Ovary (tissue), 7 donors: ENCODE measurements at regions not wholly inside any gene's neighbourhood (a gene's known extent, or its start where the extent isn't known, plus 50 kb on each side); places are given as distances from the start of the nearest gene placed in this dataset.

Experiments
- DNase-seq, 5 donors: peaks; one replicate each; pipeline ENCODE4 v3.0.0-alpha.2; 2019 to 2020
- H3K27ac ChIP-seq, 2 donors: fragments of 200-600 bp; one replicate each; pipeline versions ENCODE4 v1.5.1 to v1.8.0; 2019 to 2022
- H3K27me3 ChIP-seq: fragments of 200-600 bp; one replicate; pipeline ENCODE4 v1.8.0; 2022
- H3K36me3 ChIP-seq: fragments of 200-600 bp; sonication (generic); one replicate; pipeline ENCODE4 v1.5.1; 2019
- H3K4me1 ChIP-seq: one replicate; pipeline ENCODE4 v1.8.1; 2013; ENCODE audit warnings: mild to moderate bottlenecking, moderate library complexity; ENCODE audit not compliant: insufficient read depth
- H3K4me3 ChIP-seq: fragments of 200-600 bp; sonication (generic); one replicate; pipeline ENCODE4 v1.5.1; 2017
- H3K9me3 ChIP-seq, 2 donors: fragments of 200-600 bp in 1 of 2; sonication (generic) in 1 of 2; one replicate each; pipeline versions ENCODE4 v1.5.1 to v1.8.1; 2013 to 2019; ENCODE audit warnings: mild to moderate bottlenecking in 1 of 2, moderate library complexity in 1 of 2
- CTCF ChIP-seq, 3 donors: fragments of 450-650 bp in 2 of 3; fragments of 200-600 bp in 1 of 3; IDR thresholded peaks; one replicate each; pipeline versions ENCODE4 v1.5.1 to v1.8.0; 2016 to 2022; ENCODE audit warnings: antibody characterized with exemption in 3 of 3, mild to moderate bottlenecking in 1 of 3
- EP300 ChIP-seq: sonication (generic); formaldehyde crosslinking; IDR thresholded peaks from one replicate; pipeline ENCODE4 v1.6.1; 2017; ENCODE audit warnings: antibody characterized with exemption
- POLR2A ChIP-seq: fragments of 450-650 bp; IDR thresholded peaks from one replicate; pipeline ENCODE4 v1.6.1; 2017; ENCODE audit warnings: antibody characterized with exemption, mild to moderate bottlenecking, moderate library complexity
- WGBS, 3 donors: extraction: QIAGEN DNeasy Blood & Tissue Kit in 1 of 3; methylation state at CpG; one replicate each; pipeline versions ENCODE4 v1.1.5 to v1.1.7; 2013 to 2017; 5-methylcytosine and 5-hydroxymethylcytosine counted together
- intact Hi-C, 4 donors: fragments of 100-400 bp; cut with DNase I; formaldehyde crosslinking; loops; one replicate each; pipeline versions ENCODE4 v1.11.0 to v1.15.1; 2022 to 2023
- donor health status: DM: no; HTN: no; CAD: no; lungs with moderate emphysema.
- donor health status: DM: no; HTN: no; CAD: no.
- donor health status: Bipolar disorder and iron deficiency.
- donor health status: DM: no; HTN: no; CAD: no.
- donor health status: DM: yes; HTN: yes; CAD: no.

DNA sequence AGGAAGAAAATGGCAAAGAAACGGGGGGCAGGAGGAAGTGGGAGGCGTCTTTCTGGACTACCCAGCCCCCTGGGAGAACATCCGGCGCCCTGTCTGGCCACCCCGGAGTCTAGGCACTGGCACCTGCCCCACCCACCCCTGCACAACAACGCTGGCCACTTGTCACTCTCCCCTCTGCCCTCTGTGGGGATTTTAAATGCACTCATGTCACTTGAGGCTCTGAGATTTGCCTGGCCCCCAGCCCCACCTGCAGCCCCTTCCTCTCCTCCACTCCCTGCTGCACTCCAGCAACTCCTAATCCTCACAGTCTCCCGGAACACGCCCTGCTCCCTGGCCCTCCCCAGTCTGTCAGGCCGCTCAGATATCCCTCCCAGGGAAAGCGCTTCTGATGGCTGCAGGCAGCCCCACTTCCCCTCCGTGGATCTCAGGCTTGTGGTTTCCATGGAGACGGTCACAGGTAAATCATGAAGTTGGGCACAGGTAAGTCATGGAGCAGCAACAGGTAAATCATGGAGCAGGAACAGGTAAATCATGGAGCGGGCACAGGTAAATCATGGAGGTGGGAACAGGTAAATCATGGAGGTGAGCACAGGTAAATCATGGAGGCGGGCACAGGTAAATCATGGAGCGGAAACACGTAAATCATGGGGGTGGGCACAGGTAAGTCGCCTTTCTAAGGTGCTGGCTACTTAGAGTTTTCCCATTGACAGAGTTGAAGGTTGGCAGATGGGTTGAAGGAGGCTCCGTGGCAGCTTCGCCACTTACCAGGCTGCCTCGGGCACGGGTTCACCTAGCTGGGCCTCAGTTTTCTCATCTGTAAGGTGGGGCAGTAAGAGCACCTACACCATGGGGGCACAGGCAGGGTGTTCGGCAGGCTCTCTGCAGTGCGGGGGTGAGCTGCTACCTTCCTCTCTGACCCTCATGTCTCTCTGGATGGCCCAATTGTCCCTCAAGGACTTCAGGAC, 79.0 kb upstream of the SHISAL1 start:
- no peaks in the 10 kb centered on the region for H3K9me3 ChIP-seq
- intact Hi-C loops, result no loop called here
- no peak overlapping the region for H3K27ac ChIP-seq
- H3K27me3 ChIP-seq, result no peaks in the 10 kb centered on the region
- H3K4me1 ChIP-seq, result no peaks in the 10 kb centered on the region
- TF ChIP-seq EP300 (no peak), POLR2A (no peak), CTCF (IDR thresholded peaks at IDR 0.05) (no peak)
- H3K36me3 ChIP-seq, result no peaks in the 10 kb centered on the region
- no peak overlapping the region for H3K4me3 ChIP-seq
- WGBS, 3 donors, result 76 to 79% (median 79%) methylated on average over 23 of the region's 23 CpGs
- peak in 3 of 5 donors; percentile 5 to 21 (median 9) for DNase-seq

DNA sequence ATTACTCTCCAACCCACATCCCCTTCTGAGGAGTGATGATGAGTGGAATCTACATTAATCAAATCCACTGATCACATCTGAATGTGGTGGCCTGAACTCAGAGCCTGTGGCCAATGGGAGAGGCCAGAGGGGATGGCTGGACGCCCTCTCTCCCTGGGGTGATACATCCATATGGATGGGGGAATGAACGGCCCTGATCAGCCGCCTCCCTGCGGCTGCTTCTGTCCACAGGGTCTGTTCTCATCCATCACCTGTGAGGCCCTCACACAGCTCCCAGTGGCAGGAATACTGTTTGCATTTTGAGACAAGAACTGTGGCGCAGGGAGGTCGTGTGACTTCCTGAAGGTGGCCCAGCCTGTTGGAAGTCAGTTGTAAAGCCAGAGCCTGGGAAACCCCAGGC, 78.3 kb upstream of the SHISAL1 start:
- H3K4me3 ChIP-seq, result no peak overlapping the region
- no peaks in the 10 kb centered on the region for H3K9me3 ChIP-seq
- no peak overlapping the region for H3K27ac ChIP-seq
- DNase-seq, result peak in 2 of 5 donors; percentile 10 to 19
- no peaks in the 10 kb centered on the region for H3K36me3 ChIP-seq
- no peaks in the 10 kb centered on the region for H3K27me3 ChIP-seq
- intact Hi-C loops, result no loop called here
- TF ChIP-seq EP300 (no peak), POLR2A (no peak), CTCF (IDR thresholded peaks at IDR 0.05) (no peak)
- H3K4me1 ChIP-seq, result no peaks in the 10 kb centered on the region
- WGBS, 3 donors, result 42 to 52% (median 47%) methylated on average over 6 of the region's 6 CpGs

DNA sequence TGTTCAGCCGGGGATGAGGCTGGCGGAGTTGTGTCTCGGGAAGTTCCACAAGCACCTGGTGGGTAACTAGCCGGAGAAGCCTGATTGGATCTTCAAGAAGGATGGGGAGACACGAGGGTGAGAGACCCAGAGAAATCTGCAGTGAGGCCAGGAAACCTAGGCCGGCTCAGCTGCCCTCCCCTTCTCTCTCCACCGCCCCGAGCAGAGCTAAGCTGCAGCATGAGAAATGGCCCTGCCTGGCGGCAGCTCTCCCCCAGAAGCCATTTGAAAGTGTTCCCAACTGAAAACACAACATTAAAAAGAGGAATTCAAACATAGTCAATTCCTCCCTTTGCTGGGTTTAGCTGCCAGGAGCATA, 77.8 kb upstream of the SHISAL1 start:
- TF ChIP-seq CTCF (IDR thresholded peaks at IDR 0.05) (no peak), EP300 (no peak), POLR2A (no peak)
- H3K27me3 ChIP-seq, result no peaks in the 10 kb centered on the region
- no peaks in the 10 kb centered on the region for H3K36me3 ChIP-seq
- H3K4me1 ChIP-seq, result no peaks in the 10 kb centered on the region
- peak in 2 of 5 donors; percentile 16 to 42 for DNase-seq
- H3K27ac ChIP-seq, result no peak overlapping the region
- no peaks in the 10 kb centered on the region for H3K9me3 ChIP-seq
- intact Hi-C loops, result no loop called here
- no peak overlapping the region for H3K4me3 ChIP-seq
- 32 to 53% (median 47%) methylated on average over 9 of the region's 9 CpGs for WGBS, 3 donors

GRCh38 chr22:44389926-44390612, 77.3 kb upstream of the SHISAL1 start:
- TF ChIP-seq CTCF (IDR thresholded peaks at IDR 0.05), result no peak
- no peak for TF ChIP-seq EP300
- no peak for TF ChIP-seq POLR2A
- no peak overlapping the region for H3K27ac ChIP-seq
- H3K9me3 ChIP-seq, result no peaks in the 10 kb centered on the region
- H3K4me1 ChIP-seq, result no peaks in the 10 kb centered on the region
- H3K4me3 ChIP-seq, result no peak overlapping the region
- H3K27me3 ChIP-seq, result no peaks in the 10 kb centered on the region
- 82 to 86% (median 83%) methylated on average over 5 of the region's 5 CpGs for WGBS, 3 donors
- H3K36me3 ChIP-seq, result no peaks in the 10 kb centered on the region
- peak in 2 of 5 donors; percentile 10 to 19 for DNase-seq
- intact Hi-C loops, result loop anchor here in 1 of 4 donors (10.0 kb wide), 1 partner anchor 115 kb away; no protein-coding TSS in a partner anchor
